DND-41 (cell line): ENCODE measurements at regions not wholly inside any gene's neighbourhood (a gene's known extent, or its start where the extent isn't known, plus 50 kb on each side); places are given as distances from the start of the nearest gene placed in this dataset.

ENCODE experiments used
- CTCF ChIP-seq: IDR thresholded peaks from 2 replicates; pipeline ENCODE4 v1.5.1; 2012; ENCODE audit warnings: borderline replicate concordance, low read length, moderate library complexity, mild to moderate bottlenecking; ENCODE audit not compliant: poor library complexity, severe bottlenecking; ENCODE audit errors: extremely low read depth
- EZH2 ChIP-seq: IDR thresholded peaks from 3 replicates; pipeline ENCODE4 v1.6.1; 2012; ENCODE audit warnings: borderline replicate concordance, low read depth, mild to moderate bottlenecking, moderate library complexity, low read length, inconsistent platforms; ENCODE audit not compliant: severe bottlenecking

GRCh38 chr1:226482975-226483700, 65.4 kb upstream of the STUM start:
- TF ChIP-seq CTCF (no peak), EZH2 (no peak)
